ENCODE measurements at regions not wholly inside any gene's neighbourhood (a gene's known extent, or its start where the extent isn't known, plus 50 kb on each side); places are given as distances from the start of the nearest gene placed in this dataset.

- DNase-seq: no peak
Observed at GRCh38 chr1:40914927-40915569, 52.9 kb upstream of the CITED4 start.

- DNase-seq: no peak
Observed at GRCh38 chr1:40915581-40915980, 53.4 kb upstream of the CITED4 start.

GRCh38 chr1:40917995-40918711 is 56.0 kb upstream of the CITED4 start:
- DNase-seq: no peak

- no peak for DNase-seq
Observed at GRCh38 chr1:40919475-40920011, 57.4 kb upstream of the CITED4 start.

GRCh38 chr1:40921522-40921921 is 58.0 kb upstream of the CTPS1 start:
- no peak for DNase-seq

GRCh38 chr1:40921981-40922677 is 57.4 kb upstream of the CTPS1 start:
- DNase-seq: no peak

GRCh38 chr1:40922969-40923368 is 56.5 kb upstream of the CTPS1 start:
- DNase-seq: no peak

- no peak for DNase-seq
Observed at GRCh38 chr1:40923511-40924020, 55.9 kb upstream of the CTPS1 start.

GRCh38 chr1:40924767-40925166 is 54.7 kb upstream of the CTPS1 start:
- no peak for DNase-seq

- no peak for DNase-seq
Observed at GRCh38 chr1:40925834-40926410, 53.6 kb upstream of the CTPS1 start.

- DNase-seq: peak in 1 of 2 experiments; percentile 39
Observed at GRCh38 chr1:40926441-40926840, 53.1 kb upstream of the CTPS1 start.

- DNase-seq: no peak
Observed at GRCh38 chr1:40927781-40928180, 51.7 kb upstream of the CTPS1 start.

GRCh38 chr1:40928699-40929098 is 50.8 kb upstream of the CTPS1 start:
- no peak for DNase-seq

GRCh38 chr1:40929155-40929554 is 50.3 kb upstream of the CTPS1 start:
- no peak for DNase-seq

Measured in NCI-H187 (cell line).